ENCODE measurements at regions not wholly inside any gene's neighbourhood (a gene's known extent, or its start where the extent isn't known, plus 50 kb on each side); places are given as distances from the start of the nearest gene placed in this dataset.

GRCh38 chr5:52457810-52458209, 329.9 kb upstream of the ITGA1 start (continued):
- TF ChIP-seq, protein P1, sequence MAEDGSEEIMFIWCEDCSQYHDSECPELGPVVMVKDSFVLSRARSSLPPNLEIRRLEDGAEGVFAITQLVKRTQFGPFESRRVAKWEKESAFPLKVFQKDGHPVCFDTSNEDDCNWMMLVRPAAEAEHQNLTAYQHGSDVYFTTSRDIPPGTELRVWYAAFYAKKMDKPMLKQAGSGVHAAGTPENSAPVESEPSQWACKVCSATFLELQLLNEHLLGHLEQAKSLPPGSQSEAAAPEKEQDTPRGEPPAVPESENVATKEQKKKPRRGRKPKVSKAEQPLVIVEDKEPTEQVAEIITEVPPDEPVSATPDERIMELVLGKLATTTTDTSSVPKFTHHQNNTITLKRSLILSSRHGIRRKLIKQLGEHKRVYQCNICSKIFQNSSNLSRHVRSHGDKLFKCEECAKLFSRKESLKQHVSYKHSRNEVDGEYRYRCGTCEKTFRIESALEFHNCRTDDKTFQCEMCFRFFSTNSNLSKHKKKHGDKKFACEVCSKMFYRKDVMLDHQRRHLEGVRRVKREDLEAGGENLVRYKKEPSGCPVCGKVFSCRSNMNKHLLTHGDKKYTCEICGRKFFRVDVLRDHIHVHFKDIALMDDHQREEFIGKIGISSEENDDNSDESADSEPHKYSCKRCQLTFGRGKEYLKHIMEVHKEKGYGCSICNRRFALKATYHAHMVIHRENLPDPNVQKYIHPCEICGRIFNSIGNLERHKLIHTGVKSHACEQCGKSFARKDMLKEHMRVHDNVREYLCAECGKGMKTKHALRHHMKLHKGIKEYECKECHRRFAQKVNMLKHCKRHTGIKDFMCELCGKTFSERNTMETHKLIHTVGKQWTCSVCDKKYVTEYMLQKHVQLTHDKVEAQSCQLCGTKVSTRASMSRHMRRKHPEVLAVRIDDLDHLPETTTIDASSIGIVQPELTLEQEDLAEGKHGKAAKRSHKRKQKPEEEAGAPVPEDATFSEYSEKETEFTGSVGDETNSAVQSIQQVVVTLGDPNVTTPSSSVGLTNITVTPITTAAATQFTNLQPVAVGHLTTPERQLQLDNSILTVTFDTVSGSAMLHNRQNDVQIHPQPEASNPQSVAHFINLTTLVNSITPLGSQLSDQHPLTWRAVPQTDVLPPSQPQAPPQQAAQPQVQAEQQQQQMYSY (CRISPR knock-in tag; IDR thresholded peaks at IDR 0.05), result no peak

DNA sequence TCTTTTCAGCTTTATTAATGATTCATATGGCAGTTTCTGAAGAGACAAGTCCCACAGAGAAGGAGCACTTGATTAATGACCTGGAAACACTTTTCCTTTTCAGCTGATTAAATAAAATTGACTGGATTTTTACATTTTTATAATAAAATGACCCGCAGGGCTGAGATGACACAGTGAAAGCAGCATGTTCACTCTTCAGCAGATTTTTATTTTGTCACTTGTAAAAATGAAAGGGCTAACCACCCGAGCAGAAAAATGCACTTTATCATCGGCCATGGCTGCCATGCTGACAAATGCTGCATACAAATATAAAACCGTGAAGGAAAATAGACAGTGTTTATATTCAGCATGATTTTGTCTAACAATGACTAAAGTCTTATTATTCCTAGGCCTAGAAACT, 321.6 kb upstream of the ITGA1 start:
- H3K27ac ChIP-seq (ENCODE audit: control insufficient read depth, insufficient read depth), result no peak overlapping the region
- SMC1A ChIA-PET (ENCODE audit: uncharacterized antibody, unreplicated experiment), result no interaction called here
- in situ Hi-C loops (cut with MboI), result no loop called here
- WGBS (ENCODE audit: insufficient coverage, insufficient replicate concordance, low lambda C conversion rate, missing lambda C conversion rate), result 33% methylated on average over 4 of the region's 4 CpGs
- no peaks in the 10 kb centered on the region for H3K9me3 ChIP-seq (replicated peaks; ENCODE audit: control insufficient read depth, insufficient read depth, low read length)
- FAIRE-seq (no peak), ATAC-seq (no peak), DNase-seq (ENCODE audit: low read depth, low spot score) (no peak)
- no peak overlapping the region for H3K4me3 ChIP-seq
- H4K20me1 ChIP-seq (ENCODE audit: control insufficient read depth, insufficient read depth), result no peaks in the 10 kb centered on the region
- RAD21 ChIA-PET (ENCODE audit: unreplicated experiment), result no interaction called here
- CTCF ChIA-PET, result no interaction called here
- H3K4me2 ChIP-seq (ENCODE audit: control insufficient read depth, insufficient read depth), result no peak overlapping the region
- H2AFZ ChIP-seq (ENCODE audit: control insufficient read depth, low read depth, low read length), result no peak overlapping the region
- intact Hi-C loops (cut with micrococcal nuclease; ENCODE audit: unreplicated experiment), result no loop called here
- no peaks in the 10 kb centered on the region; a peak in 1 of 4 replicates for H3K27me3 ChIP-seq (replicated peaks in 1 of 2; ENCODE audit: control insufficient read depth in 2 of 2, insufficient read depth in 2 of 2, low read length in 1 of 2)
- no peak overlapping the region for H3K9ac ChIP-seq (ENCODE audit: control insufficient read depth, insufficient read depth, low read length)
- no TSS peak for BruUV-seq (replicated peaks)
- POLR2A ChIA-PET, result no interaction called here
- no peaks in the 10 kb centered on the region for H3K36me3 ChIP-seq (ENCODE audit: control insufficient read depth in 2 of 2, insufficient read depth in 2 of 2, low read length in 1 of 2)
- H3K4me1 ChIP-seq (ENCODE audit: control insufficient read depth, insufficient read depth, low read length), result no peaks in the 10 kb centered on the region
- no peaks in the 10 kb centered on the region for H3K79me2 ChIP-seq (ENCODE audit: control insufficient read depth, insufficient read depth, low read length)
- TF ChIP-seq SP1 (IDR thresholded peaks at IDR 0.05; ENCODE audit: low read depth, low read length) (no peak), POU2F2 (IDR thresholded peaks at IDR 0.05; ENCODE audit: borderline replicate concordance, low read depth, low read length) (no peak), SRF (IDR thresholded peaks at IDR 0.05; ENCODE audit: low read depth in 2 of 2, low read length in 2 of 2) (no peak), CHD1 (IDR thresholded peaks at IDR 0.05; ENCODE audit: low read depth, low read length) (no peak), MEF2B (IDR thresholded peaks at IDR 0.05; ENCODE audit: partially characterized antibody, poor library complexity, severe bottlenecking) (no peak), TARDBP (IDR thresholded peaks at IDR 0.05; ENCODE audit: borderline replicate concordance) (no peak), ASH2L (IDR thresholded peaks at IDR 0.05; ENCODE audit: borderline replicate concordance, low read depth) (no peak), ZZZ3 (IDR thresholded peaks at IDR 0.05; ENCODE audit: control insufficient read depth, insufficient read length, low read depth) (no peak), ATF3 (IDR thresholded peaks at IDR 0.05; ENCODE audit: borderline replicate concordance, extremely low read depth, low read depth, low read length) (no peak), NRF1 (conservative IDR thresholded peaks at IDR 0.05; ENCODE audit: low read depth, low read length) (no peak), FOS (IDR thresholded peaks at IDR 0.05; ENCODE audit: borderline replicate concordance, extremely low read depth, insufficient read length) (no peak), HDGF (IDR thresholded peaks at IDR 0.05) (no peak), JUND (IDR thresholded peaks at IDR 0.05; ENCODE audit: low read depth, low read length) (no peak), RFX5 (IDR thresholded peaks at IDR 0.05; ENCODE audit: low read depth, low read length) (no peak)
- TF ChIP-seq, protein P2, sequence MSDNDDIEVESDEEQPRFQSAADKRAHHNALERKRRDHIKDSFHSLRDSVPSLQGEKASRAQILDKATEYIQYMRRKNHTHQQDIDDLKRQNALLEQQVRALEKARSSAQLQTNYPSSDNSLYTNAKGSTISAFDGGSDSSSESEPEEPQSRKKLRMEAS (IDR thresholded peaks at IDR 0.05; ENCODE audit: low read depth, low read length), result no peak
- TF ChIP-seq, protein P1 (CRISPR knock-in tag; IDR thresholded peaks at IDR 0.05), result no peak
